HS-27A (cell line): ENCODE measurements at regions not wholly inside any gene's neighbourhood (a gene's known extent, or its start where the extent isn't known, plus 50 kb on each side); places are given as distances from the start of the nearest gene placed in this dataset.
"Not testable (repeated sequence)": the region's sequence is repeated elsewhere in the genome, so short reads cannot be mapped to it uniquely, and the experiment has no call there.

Experiments
- DNase-seq: peaks from one replicate; pipeline ENCODE4 v3.0.0-alpha.2; 2012; ENCODE audit warnings: low read depth, missing footprints

GRCh38 chr3:95167748-95168147 is 1104.9 kb downstream of the NSUN3 start:
- no peak for DNase-seq

GRCh38 chr3:95168526-95168925 is 1105.7 kb downstream of the NSUN3 start:
- no peak for DNase-seq

GRCh38 chr3:95172164-95172943 is 1109.5 kb downstream of the NSUN3 start:
- DNase-seq = no peak

- DNase-seq = no peak
Measured at GRCh38 chr3:95177096-95177495, 1114.2 kb downstream of the NSUN3 start.

- no peak for DNase-seq
Measured at GRCh38 chr3:95184038-95184437, 1121.2 kb downstream of the NSUN3 start.

- no peak for DNase-seq
Measured at GRCh38 chr3:95189348-95189747, 1126.5 kb downstream of the NSUN3 start.

- DNase-seq = no peak
Measured at GRCh38 chr3:95197661-95198060, 1134.8 kb downstream of the NSUN3 start.

GRCh38 chr3:95200384-95200783 is 1137.5 kb downstream of the NSUN3 start:
- no peak for DNase-seq

GRCh38 chr3:95210878-95211277 is 1148.0 kb downstream of the NSUN3 start:
- no peak for DNase-seq

GRCh38 chr3:95212117-95212516 is 1149.3 kb downstream of the NSUN3 start:
- DNase-seq = no peak

- no peak for DNase-seq
Measured at GRCh38 chr3:95215437-95215957, 1152.6 kb downstream of the NSUN3 start.

GRCh38 chr3:95217661-95218060 is 1154.8 kb downstream of the NSUN3 start:
- no peak for DNase-seq

GRCh38 chr3:95218484-95218883 is 1155.6 kb downstream of the NSUN3 start:
- no peak for DNase-seq

GRCh38 chr3:95226437-95226836 is 1163.6 kb downstream of the NSUN3 start:
- no peak for DNase-seq

- DNase-seq = no peak
Measured at GRCh38 chr3:95227092-95227491, 1164.2 kb downstream of the NSUN3 start.

GRCh38 chr3:95228416-95228815 is 1165.6 kb downstream of the NSUN3 start:
- no peak for DNase-seq

GRCh38 chr3:95235916-95236315 is 1173.1 kb downstream of the NSUN3 start:
- DNase-seq = no peak

- no peak for DNase-seq
Measured at GRCh38 chr3:95237783-95238182, 1174.9 kb downstream of the NSUN3 start.

GRCh38 chr3:95240395-95240794 is 1177.5 kb downstream of the NSUN3 start:
- no peak for DNase-seq

- DNase-seq = not testable (repeated sequence)
Measured at GRCh38 chr3:95241256-95241655, 1178.4 kb downstream of the NSUN3 start.

- DNase-seq = no peak
Measured at GRCh38 chr3:95246413-95246812, 1183.6 kb downstream of the NSUN3 start.

GRCh38 chr3:95254061-95254460 is 1191.2 kb downstream of the NSUN3 start:
- DNase-seq = no peak

- no peak for DNase-seq
Measured at GRCh38 chr3:95254758-95255157, 1191.9 kb downstream of the NSUN3 start.

GRCh38 chr3:95265129-95265528 is 1202.3 kb downstream of the NSUN3 start:
- DNase-seq = no peak
